Fibroblast of lung (primary cell): ENCODE measurements at regions not wholly inside any gene's neighbourhood (a gene's known extent, or its start where the extent isn't known, plus 50 kb on each side); places are given as distances from the start of the nearest gene placed in this dataset.

ENCODE experiments used
- CTCF ChIP-seq, 2 donors: IDR thresholded peaks in 1 of 2; conservative IDR thresholded peaks in 1 of 2; 1 replicate in 1 of 2; 2 replicates in 1 of 2; pipeline ENCODE4 v1.5.1; 2011 to 2012; ENCODE audit warnings: low read length in 2 of 2, control low read depth in 1 of 2, inconsistent platforms in 1 of 2, low read depth in 1 of 2, mild to moderate bottlenecking in 1 of 2
- EZH2 ChIP-seq: IDR thresholded peaks from 2 replicates; pipeline ENCODE4 v1.5.1; 2012; ENCODE audit warnings: low read length, control low read depth, mild to moderate bottlenecking; ENCODE audit errors: missing control alignments

- TF ChIP-seq CTCF (conservative IDR thresholded peaks at IDR 0.05 in 1 of 2, IDR thresholded peaks at IDR 0.05 in 1 of 2; ENCODE audit: low read depth in 1 of 2, low read length in 2 of 2) (no peak), EZH2 (no peak)
Measured at GRCh38 chr9:73270967-73271721, 119.5 kb downstream of the ANXA1 start.
